Fibroblast of upper back skin (primary cell): ENCODE measurements at regions not wholly inside any gene's neighbourhood (a gene's known extent, or its start where the extent isn't known, plus 50 kb on each side); places are given as distances from the start of the nearest gene placed in this dataset.

Experiments used
- DNase-seq: peaks from one replicate; pipeline ENCODE4 v3.0.0-alpha.2; 2013

- DNase-seq = no peak
Observed at GRCh38 chr4:136219592-136220125, 1312.6 kb downstream of the PCDH18 start.

GRCh38 chr4:136203199-136203598 lies 1329.1 kb downstream of the PCDH18 start:
- no peak for DNase-seq

GRCh38 chr4:136198358-136198757 lies 1333.9 kb downstream of the PCDH18 start:
- DNase-seq = no peak

- DNase-seq = no peak
Observed at GRCh38 chr4:136194962-136195361, 1337.3 kb downstream of the PCDH18 start.

DNA sequence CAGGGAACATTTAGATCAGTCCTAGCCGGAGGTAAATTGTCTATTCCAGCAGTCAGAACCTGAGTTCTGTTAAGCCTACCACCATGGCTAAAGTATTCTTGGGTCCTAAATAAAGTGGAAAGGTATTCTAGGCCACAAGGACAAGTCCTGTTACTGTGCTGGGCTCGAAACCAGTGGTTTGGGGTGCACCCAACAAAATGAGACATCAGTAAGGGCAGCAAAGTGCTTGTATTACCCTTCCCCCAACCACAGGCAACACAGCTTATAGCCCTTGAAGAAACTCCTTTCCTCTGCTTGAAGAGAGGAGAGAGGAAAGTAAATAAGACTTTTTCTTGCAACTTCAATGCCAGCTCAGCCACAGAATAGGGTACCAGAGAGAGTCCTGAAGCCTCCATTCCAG lies 1345.6 kb downstream of the PCDH18 start:
- DNase-seq = no peak

DNA sequence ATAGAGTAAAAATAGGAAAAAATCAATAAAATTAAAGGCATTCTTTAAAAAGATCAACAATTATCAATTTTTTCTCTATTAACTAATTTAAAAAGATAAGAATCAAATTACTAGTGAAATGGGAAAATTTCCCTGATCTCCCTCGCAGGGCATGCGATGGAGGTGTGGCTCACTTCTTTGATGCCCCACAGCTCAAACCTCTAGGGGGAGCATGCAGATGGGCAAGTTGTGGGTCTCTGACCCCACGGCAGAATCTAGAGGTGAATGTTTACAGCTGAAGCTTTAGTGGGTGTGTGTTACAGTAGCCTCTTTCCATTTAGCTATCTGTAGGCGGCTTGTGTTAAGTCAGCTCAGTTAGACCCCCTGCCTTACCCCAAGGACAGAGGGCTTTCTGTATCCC lies 1348.8 kb downstream of the PCDH18 start:
- DNase-seq = no peak

GRCh38 chr4:136156947-136157346 lies 1375.3 kb downstream of the PCDH18 start:
- DNase-seq = no peak

- DNase-seq = no peak
Observed at GRCh38 chr4:136150046-136150445, 1382.2 kb downstream of the PCDH18 start.

GRCh38 chr4:136136601-136137000 lies 1395.7 kb downstream of the PCDH18 start:
- no peak for DNase-seq

DNA sequence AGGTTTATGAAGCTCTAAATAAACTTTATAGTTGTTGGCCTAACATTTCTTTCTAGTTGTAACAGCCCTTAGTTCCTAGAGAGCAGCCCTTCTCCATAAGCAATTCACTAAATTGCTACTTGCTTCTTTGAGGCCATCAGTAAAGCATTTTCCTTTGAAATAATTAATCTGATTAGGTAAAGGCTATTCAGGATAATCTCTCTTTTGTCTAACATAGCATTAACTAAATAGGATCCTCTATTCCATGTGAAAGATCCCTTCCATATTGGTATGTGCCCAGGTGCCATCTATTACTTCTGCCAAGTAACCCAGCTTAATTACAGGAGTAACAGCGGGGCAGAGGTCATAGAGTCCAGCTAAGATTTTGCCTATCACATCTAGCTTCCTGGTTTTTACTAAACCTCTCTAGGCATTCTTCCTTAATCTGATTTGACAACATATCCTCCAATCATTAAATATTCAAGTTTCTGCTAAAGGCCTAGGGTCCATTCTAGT lies 1408.0 kb downstream of the PCDH18 start:
- no peak for DNase-seq

DNA sequence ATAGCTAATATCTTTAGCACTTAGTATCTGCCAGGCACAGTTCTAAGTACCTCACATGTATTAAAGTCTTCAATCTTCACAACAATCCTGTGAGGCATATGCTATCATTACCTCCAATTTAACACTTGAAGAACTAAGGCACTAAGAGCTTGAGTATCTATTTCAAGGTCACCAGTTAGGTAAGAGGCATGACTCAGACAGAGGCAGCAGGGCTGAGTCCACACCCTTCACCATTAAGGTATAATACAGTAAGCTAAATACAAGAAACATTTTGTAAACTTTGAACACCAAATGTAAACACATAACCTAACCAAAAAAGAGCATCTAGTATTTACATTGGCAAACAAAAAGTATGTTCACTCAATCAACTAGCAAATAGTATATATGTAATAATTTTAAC lies 1410.9 kb downstream of the PCDH18 start:
- no peak for DNase-seq

GRCh38 chr4:136113921-136114320 lies 1418.4 kb downstream of the PCDH18 start:
- no peak for DNase-seq

DNA sequence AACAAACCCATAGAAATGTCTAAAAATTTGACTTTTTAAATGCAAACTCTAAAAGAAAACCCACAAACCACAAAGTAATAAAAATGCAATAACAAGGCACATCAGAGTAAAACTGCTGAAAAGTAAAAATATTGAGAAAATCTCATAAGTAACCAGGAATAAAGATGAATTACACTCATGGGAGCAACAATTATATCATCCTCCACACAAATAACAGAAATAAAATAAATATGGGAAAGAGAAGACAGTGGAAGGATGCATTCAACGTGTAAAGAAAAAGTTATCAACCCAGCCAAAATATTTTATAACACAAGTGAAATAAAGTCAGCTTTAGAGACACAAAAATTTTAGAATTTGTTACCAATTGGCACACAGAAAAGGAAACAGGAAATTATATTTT lies 1420.2 kb downstream of the PCDH18 start:
- DNase-seq = no peak

- no peak for DNase-seq
Observed at GRCh38 chr4:136106753-136107152, 1425.5 kb downstream of the PCDH18 start.

DNA sequence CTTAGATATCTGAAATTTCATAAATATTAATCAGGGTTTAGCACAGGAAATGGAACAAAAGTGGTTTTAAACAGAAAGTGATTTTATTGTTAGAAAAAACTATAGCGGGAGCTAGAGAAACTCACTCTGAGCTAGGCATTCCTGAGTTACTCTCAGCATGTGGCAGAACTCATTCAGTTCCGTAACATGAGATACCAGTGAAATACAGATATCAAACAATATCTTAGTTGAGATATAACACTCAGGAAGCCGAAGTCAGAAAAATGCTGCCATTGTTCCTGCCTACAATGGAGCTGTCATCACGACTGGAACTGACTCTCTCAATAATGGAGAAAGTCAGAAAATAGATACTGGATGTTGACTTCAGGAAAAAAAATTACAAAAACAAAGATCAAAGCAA lies 1428.7 kb downstream of the PCDH18 start:
- DNase-seq = no peak

GRCh38 chr4:136097676-136098075 lies 1434.6 kb downstream of the PCDH18 start:
- DNase-seq = no peak

GRCh38 chr4:136088211-136088867 lies 1444.0 kb downstream of the PCDH18 start:
- no peak for DNase-seq

- DNase-seq = peak; percentile 6
Observed at GRCh38 chr4:136078976-136079375, 1453.3 kb downstream of the PCDH18 start.

GRCh38 chr4:136056748-136057147 lies 1475.5 kb downstream of the PCDH18 start:
- DNase-seq = no peak

GRCh38 chr4:136055360-136055759 lies 1476.9 kb downstream of the PCDH18 start:
- DNase-seq = no peak

DNA sequence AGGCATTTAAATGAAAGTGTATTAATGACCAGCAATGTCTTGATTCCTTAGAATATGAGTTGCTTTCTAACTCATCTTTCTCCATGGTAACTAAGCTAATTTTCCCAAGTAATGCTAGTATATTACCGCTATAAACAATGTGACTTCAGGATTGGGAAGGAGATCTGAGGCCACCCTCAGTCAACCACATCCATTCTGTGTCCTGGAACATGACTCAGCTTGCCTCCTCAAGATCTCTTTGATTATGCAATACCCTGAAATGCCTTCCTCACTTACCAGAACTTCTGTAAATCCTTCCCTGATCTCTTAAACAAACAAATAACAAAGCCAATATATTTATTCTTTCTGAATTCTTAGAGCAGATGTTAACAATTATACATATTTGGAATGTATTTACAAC lies 1495.5 kb downstream of the PCDH18 start:
- peak; percentile 53 for DNase-seq

GRCh38 chr4:136032391-136032790 lies 1499.9 kb downstream of the PCDH18 start:
- no peak for DNase-seq

GRCh38 chr4:136025540-136025939 lies 1506.8 kb downstream of the PCDH18 start:
- no peak for DNase-seq

- DNase-seq = no peak
Observed at GRCh38 chr4:136017556-136017955, 1514.7 kb downstream of the PCDH18 start.

GRCh38 chr4:136012220-136012619 lies 1520.1 kb downstream of the PCDH18 start:
- DNase-seq = peak; percentile 25
